K562 (cell line): ENCODE measurements at regions not wholly inside any gene's neighbourhood (a gene's known extent, or its start where the extent isn't known, plus 50 kb on each side); places are given as distances from the start of the nearest gene placed in this dataset. TPM values are rescaled to one million over a fixed set of nuclear protein-coding genes. Genes with fewer than 3 reads are reported as not detected.
A peak's percentile ranks its signal among the peaks of the same experiment; 100 is the strongest.
"Not testable (repeated sequence)": the region's sequence is repeated elsewhere in the genome, so short reads cannot be mapped to it uniquely, and the experiment has no call there.

ENCODE experiments used
- ATAC-seq: fragments of 200-7000 bp; cut with Tn5 transposase; 3 replicates; pipeline ENCODE4 v1.9.1; 2020; ENCODE audit warnings: moderate library complexity
- BruUV-seq: library from RNA; stranded (reverse); fragments of 400-500 nt; replicated peaks from 2 replicates; lab custom pipeline; 2021; lab: Mats Ljungman, UMichigan
- CTCF ChIA-PET: fragments of 300-600 bp; formaldehyde crosslinking; extraction: SDS; loops from one replicate; lab custom pipeline; 2021; ENCODE audit warnings: low intra/inter-chr PET ratio; lab: Yijun Ruan, JAX
- POLR2A ChIA-PET: fragments of 300-600, 350-650 bp; sonication (Branson Sonifier 250); formaldehyde crosslinking; extraction: SDS; loops from one replicate; lab custom pipeline; 2021; ENCODE audit warnings: antibody characterized with exemption, inconsistent platforms; lab: Yijun Ruan, JAX
- DNase-seq, 4 experiments: peaks; one replicate each; pipeline versions ENCODE4 v3.0.0 to v3.0.0-alpha.2; 2011 to 2018; ENCODE audit warnings: low spot score in 3 of 4, mixed read lengths in 3 of 4; ENCODE audit errors: extremely low read depth in 1 of 4
- FAIRE-seq: peaks from 2 replicates; lab custom pipeline; 2011; peaks lifted over from hg19 to GRCh38; lab: Jason Lieb, UNC
- H2AFZ ChIP-seq: 2 replicates; pipeline ENCODE4 v1.6.0; 2011; ENCODE audit warnings: low read depth, low read length, control low read depth, inconsistent platforms
- H3K27ac ChIP-seq: fragments of 200-600 bp; 3 replicates; pipeline ENCODE4 v1.8.0; 2011; ENCODE audit warnings: low read depth, mild to moderate bottlenecking, control low read depth, inconsistent platforms, low read length, moderate library complexity, mixed read lengths; ENCODE audit errors: extremely low read depth
- H3K27me3 ChIP-seq, 2 experiments: fragments of 300-600 bp in 1 of 2; 2 replicates in 1 of 2; 3 replicates in 1 of 2; pipeline versions ENCODE4 v1.6.0 to v1.8.0; 2011; ENCODE audit warnings: inconsistent platforms in 2 of 2, low read length in 2 of 2, mild to moderate bottlenecking in 1 of 2, mixed read lengths in 1 of 2, moderate library complexity in 1 of 2; ENCODE audit not compliant: control insufficient read depth in 2 of 2, insufficient read depth in 2 of 2
- H3K36me3 ChIP-seq: fragments of 300-600 bp; 3 replicates; pipeline ENCODE4 v1.8.0; 2011; ENCODE audit warnings: mild to moderate bottlenecking, low read length, inconsistent platforms; ENCODE audit not compliant: control insufficient read depth, insufficient read depth
- H3K4me1 ChIP-seq, 2 experiments: fragments of 200-600 bp in 1 of 2; replicated peaks in 1 of 2; 2 replicates in 1 of 2; 3 replicates in 1 of 2; pipeline versions ENCODE4 v1.5.1 to v1.8.0; 2011; ENCODE audit warnings: inconsistent platforms in 2 of 2, low read length in 2 of 2, mild to moderate bottlenecking in 1 of 2, mixed read lengths in 1 of 2, moderate library complexity in 1 of 2; ENCODE audit not compliant: control insufficient read depth in 2 of 2, insufficient read depth in 2 of 2
- H3K4me2 ChIP-seq: 2 replicates; pipeline ENCODE4 v1.6.1; 2011; ENCODE audit warnings: low read length, control low read depth, inconsistent platforms, mixed read lengths; ENCODE audit not compliant: insufficient read depth
- H3K4me3 ChIP-seq: fragments of 200-600 bp; sonication (generic), shearing (Covaris generic); 2 replicates; pipeline ENCODE4 v1.5.1; 2016; ENCODE audit warnings: control low read depth, inconsistent platforms
- H3K79me2 ChIP-seq: fragments of 200-600 bp; 3 replicates; pipeline ENCODE4 v1.8.0; 2011; ENCODE audit warnings: low read length, inconsistent platforms; ENCODE audit not compliant: control insufficient read depth, insufficient read depth
- H3K9ac ChIP-seq, 2 experiments: 2 replicates each; pipeline versions ENCODE4 v1.6.0 to v1.6.1; 2011; ENCODE audit warnings: low read depth in 2 of 2, low read length in 2 of 2, control low read depth in 1 of 2, inconsistent platforms in 1 of 2, mild to moderate bottlenecking in 1 of 2, mixed read lengths in 1 of 2; ENCODE audit not compliant: insufficient read depth in 1 of 2
- H3K9me1 ChIP-seq: one replicate; pipeline ENCODE4 v1.6.0; 2011; ENCODE audit warnings: inconsistent platforms, mild to moderate bottlenecking, low read length, moderate library complexity; ENCODE audit not compliant: control insufficient read depth, insufficient read depth
- H3K9me3 ChIP-seq: replicated peaks from 2 replicates; pipeline ENCODE4 v1.5.1; 2011; ENCODE audit warnings: low read depth, low read length, inconsistent platforms; ENCODE audit not compliant: control insufficient read depth, insufficient read depth
- H4K20me1 ChIP-seq: replicated peaks from 2 replicates; pipeline ENCODE4 v1.6.1; 2011; ENCODE audit warnings: low read length, inconsistent platforms, mixed read lengths; ENCODE audit not compliant: control insufficient read depth, insufficient read depth
- WGBS: fragments of 100-300 bp; shearing (Covaris generic); methylation state at CpG from one replicate; pipeline ENCODE4 v1.1.6; 2016; ENCODE audit warnings: low coverage, mixed read lengths; ENCODE audit not compliant: insufficient coverage; ENCODE audit errors: missing lambda C conversion rate; 5-methylcytosine and 5-hydroxymethylcytosine counted together
- in situ Hi-C: fragments of 300-500 bp; cut with MboI; formaldehyde crosslinking; loops from 4 replicates; pipeline ENCODE4 v1.15.0; 2018; ENCODE audit warnings: inconsistent platforms, mixed read lengths
- intact Hi-C: fragments of 100-400 bp; cut with micrococcal nuclease; formaldehyde crosslinking; loops from 2 replicates; pipeline ENCODE4 v1.14.2; 2022
- microRNA-seq: library from miRNA; unstranded; fragments of <30 nt; microRNA quantifications from one replicate; pipeline ENCODE4, GENCODE V29; 2018; ENCODE audit warnings: borderline microRNAs expressed
- small RNA-seq: library from RNA; depleted of rRNA; stranded (forward); fragments of <200 nt; gene quantifications from one replicate; pipeline ENCODE3, GENCODE V24; 2014

- in situ Hi-C loops, result loop anchor here (5.0 to 10.0 kb wide), 3 partner anchors 42 to 530 kb away; no protein-coding TSS in a partner anchor
- BruUV-seq, result not testable (repeated sequence)
Measured at GRCh38 chr21:8464403-8465152, 2056.8 kb upstream of the TPTE start.

DNA sequence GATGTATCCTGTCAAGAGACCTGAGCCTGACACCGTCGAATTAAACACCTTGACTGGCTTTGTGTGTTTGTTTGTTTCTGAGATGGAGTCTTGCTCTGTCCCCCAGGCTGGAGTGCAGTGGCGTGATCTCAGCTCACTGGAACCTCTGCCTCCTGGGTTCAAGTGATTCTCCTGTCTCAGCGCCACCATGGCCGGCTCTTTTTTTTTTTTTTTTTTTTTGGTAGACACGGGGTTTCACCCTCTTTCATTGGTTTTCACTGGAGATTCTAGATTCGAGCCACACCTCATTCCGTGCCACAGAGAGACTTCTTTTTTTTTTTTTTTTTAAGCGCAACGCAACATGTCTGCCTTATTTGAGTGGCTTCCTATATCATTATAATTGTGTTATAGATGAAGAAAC is 2054.7 kb upstream of the TPTE start:
- H3K27me3 ChIP-seq, H3K4me1 ChIP-seq, H3K36me3 ChIP-seq, BruUV-seq, DNase-seq, H3K27ac ChIP-seq, H3K79me2 ChIP-seq, H4K20me1 ChIP-seq, CTCF ChIA-PET, ATAC-seq, H2AFZ ChIP-seq, POLR2A ChIA-PET, H3K9me1 ChIP-seq, FAIRE-seq, H3K9ac ChIP-seq, H3K4me2 ChIP-seq, H3K4me3 ChIP-seq, intact Hi-C loops, H3K9me3 ChIP-seq: not testable (repeated sequence)
- WGBS, result 2% methylated on average over 4 of the region's 10 CpGs
- in situ Hi-C loops, result loop anchor here (10.0 kb wide), 1 partner anchor 528 kb away; no protein-coding TSS in a partner anchor

More at GRCh38 chr21:8464403-8465152, 2056.8 kb upstream of the TPTE start:
- H3K9me1 ChIP-seq, H3K27me3 ChIP-seq, H4K20me1 ChIP-seq, H3K9me3 ChIP-seq, intact Hi-C loops, DNase-seq, H3K79me2 ChIP-seq, FAIRE-seq, H3K27ac ChIP-seq, H3K4me3 ChIP-seq, H3K36me3 ChIP-seq, CTCF ChIA-PET, H3K9ac ChIP-seq, H3K4me2 ChIP-seq, H3K4me1 ChIP-seq, H2AFZ ChIP-seq, POLR2A ChIA-PET: not testable (repeated sequence)
- ATAC-seq, result peak; percentile 96
- WGBS, result no CpG with 5 or more reads among the region's 3 CpGs

Small RNA genes in the stretch of these regions (microRNA-seq; reads per million reads assigned to microRNA genes)
- gene MIR6724-3, result not detected
- not detected for gene MIR6724-4

Small RNA genes in the stretch of these regions (small RNA-seq; reads per million reads assigned to genes)
- not detected for gene MIR6724-3
- not detected for gene MIR6724-4
- gene RF01518, result not detected
- gene RNA5-8SN2, result not detected
